GM10248 (cell line): ENCODE measurements at regions not wholly inside any gene's neighbourhood (a gene's known extent, or its start where the extent isn't known, plus 50 kb on each side); places are given as distances from the start of the nearest gene placed in this dataset.

Experiments
- CTCF ChIA-PET: fragments of 300-600 bp; sonication (Branson Sonifier 250); formaldehyde crosslinking; extraction: SDS; loops from one replicate; lab custom pipeline; 2021; ENCODE audit warnings: antibody characterized with exemption; lab: Yijun Ruan, JAX
- POLR2A ChIA-PET: fragments of 350-650 bp; sonication (Branson Sonifier 250); formaldehyde crosslinking; extraction: SDS; loops from one replicate; lab custom pipeline; 2020; ENCODE audit warnings: antibody characterized with exemption; lab: Yijun Ruan, JAX
- DNase-seq: peaks from one replicate; pipeline ENCODE4 v3.0.0; 2012; ENCODE audit errors: extremely low spot score
- CTCF ChIP-seq: IDR thresholded peaks from 2 replicates; pipeline ENCODE4 v1.5.1; 2012; ENCODE audit warnings: mild to moderate bottlenecking, low read depth; ENCODE audit errors: extremely low read depth, missing control alignments, control extremely low read depth

GRCh38 chr1:208864366-208864965 lies 620.3 kb upstream of the PLXNA2 start:
- POLR2A ChIA-PET: no interaction called here
- no peak for TF ChIP-seq CTCF
- no peak for DNase-seq
- CTCF ChIA-PET: no interaction called here

- no peak for DNase-seq
- ChIA-PET CTCF (no interaction called here), POLR2A (no interaction called here)
These were observed 622.3 kb upstream of the PLXNA2 start for GRCh38 chr1:208866386-208866955.

GRCh38 chr1:208868554-208868953 lies 624.4 kb upstream of the PLXNA2 start:
- CTCF ChIA-PET: no interaction called here

More at GRCh38 chr1:208866386-208866955, 622.3 kb upstream of the PLXNA2 start:
- no peak for TF ChIP-seq CTCF

GRCh38 chr1:208874915-208875314 lies 630.7 kb upstream of the PLXNA2 start:
- POLR2A ChIA-PET: no interaction called here

More at GRCh38 chr1:208868554-208868953, 624.4 kb upstream of the PLXNA2 start:
- DNase-seq: no peak
- no peak for TF ChIP-seq CTCF
- POLR2A ChIA-PET: no interaction called here

GRCh38 chr1:208879022-208879421 lies 634.8 kb upstream of the PLXNA2 start:
- ChIA-PET POLR2A (no interaction called here), CTCF (interaction anchor here (1.3 kb wide), 1 partner anchor 9 kb away, joined by 3 read pairs; no protein-coding TSS in a partner anchor)
- no peak for TF ChIP-seq CTCF
- DNase-seq: no peak

More at GRCh38 chr1:208874915-208875314, 630.7 kb upstream of the PLXNA2 start:
- CTCF ChIA-PET: interaction anchor here (1.2 kb wide), 1 partner anchor 11 kb away, joined by 3 read pairs; no protein-coding TSS in a partner anchor
- no peak for DNase-seq
- TF ChIP-seq CTCF: no peak

GRCh38 chr1:208880433-208881100 lies 636.4 kb upstream of the PLXNA2 start:
- DNase-seq: no peak
- ChIA-PET CTCF (interaction anchor here (1.3 kb wide), 1 partner anchor 8 kb away, joined by 3 read pairs; no protein-coding TSS in a partner anchor), POLR2A (no interaction called here)
- no peak for TF ChIP-seq CTCF
